GM23338 (cell line): ENCODE measurements at regions not wholly inside any gene's neighbourhood (a gene's known extent, or its start where the extent isn't known, plus 50 kb on each side); places are given as distances from the start of the nearest gene placed in this dataset.

ENCODE experiments used
- CREB1 ChIP-seq: fragments of 250-450 bp; sonication (Bioruptor Pico); IDR thresholded peaks from 2 replicates; pipeline ENCODE4 v1.5.0; 2020; ENCODE audit warnings: low read depth, mild to moderate bottlenecking, moderate library complexity
- CTCF ChIP-seq, 2 experiments: fragments of 200-600 bp in 1 of 2; sonication (generic) in 1 of 2; conservative IDR thresholded peaks; 2 replicates each; pipeline versions ENCODE4 v1.5.1 to v1.6.1; 2016 to 2017; ENCODE audit warnings: antibody characterized with exemption in 2 of 2, low read depth in 2 of 2, mild to moderate bottlenecking in 2 of 2, moderate library complexity in 1 of 2
- ETS1 ChIP-seq: IDR thresholded peaks from 2 replicates; pipeline ENCODE4 v1.6.1; 2016; ENCODE audit warnings: antibody characterized with exemption
- EZH2 ChIP-seq: fragments of 200-600 bp; sonication (generic); IDR thresholded peaks from one replicate; pipeline ENCODE4 v1.8.0; 2017; ENCODE audit warnings: antibody characterized with exemption, mild to moderate bottlenecking, low read depth; ENCODE audit not compliant: unreplicated experiment
- EZH2phosphoT487 ChIP-seq: fragments of 200-600 bp; sonication (generic); IDR thresholded peaks from one replicate; pipeline ENCODE4 v1.8.1; 2018; ENCODE audit warnings: antibody characterized with exemption; ENCODE audit not compliant: unreplicated experiment
- JUNB ChIP-seq: IDR thresholded peaks from one replicate; pipeline ENCODE4 v1.6.1; 2016; ENCODE audit warnings: antibody characterized with exemption; ENCODE audit not compliant: unreplicated experiment
- POLR2AphosphoS5 ChIP-seq: IDR thresholded peaks from 2 replicates; pipeline ENCODE4 v1.6.1; 2016; ENCODE audit warnings: antibody characterized with exemption, low read depth
- STAT1 ChIP-seq: IDR thresholded peaks from one replicate; pipeline ENCODE4 v1.6.1; 2016; ENCODE audit warnings: antibody characterized with exemption; ENCODE audit not compliant: unreplicated experiment
- ZNF114 ChIP-seq: fragments of 250-450 bp; sonication (Bioruptor Pico); IDR thresholded peaks from 2 replicates; pipeline ENCODE4 v1.5.0; 2020; ENCODE audit warnings: mild to moderate bottlenecking, moderate library complexity
- ZNF331 ChIP-seq: fragments of 250-450 bp; sonication (Bioruptor Pico); IDR thresholded peaks from 2 replicates; pipeline ENCODE4 v1.5.0; 2020; ENCODE audit warnings: low read depth, mild to moderate bottlenecking, moderate library complexity
- ZNF462 ChIP-seq: fragments of 250-450 bp; sonication (Bioruptor Pico); IDR thresholded peaks from 2 replicates; pipeline ENCODE4 v1.5.0; 2020; ENCODE audit warnings: mild to moderate bottlenecking, moderate library complexity

- TF ChIP-seq ZNF462 (CRISPR knock-in tag) (no peak), STAT1 (no peak), EZH2phosphoT487 (no peak), ZNF331 (CRISPR knock-in tag) (no peak), POLR2AphosphoS5 (no peak), CREB1 (CRISPR knock-in tag) (no peak), ETS1 (no peak), JUNB (no peak), CTCF (conservative IDR thresholded peaks at IDR 0.05; ENCODE audit: low read depth in 2 of 2) (no peak), ZNF114 (no peak), EZH2 (no peak)
Measured at GRCh38 chr5:86332851-86333250, 284.9 kb upstream of the COX7C start (continued).
